Uterus (tissue), 3 donors: ENCODE measurements at regions not wholly inside any gene's neighbourhood (a gene's known extent, or its start where the extent isn't known, plus 50 kb on each side); places are given as distances from the start of the nearest gene placed in this dataset.
"Not testable (repeated sequence)": the region's sequence is repeated elsewhere in the genome, so short reads cannot be mapped to it uniquely, and the experiment has no call there.

Experiments
- DNase-seq, 2 donors: peaks; one replicate each; pipeline ENCODE4 v3.0.0-alpha.2; 2019 to 2020
- H3K27ac ChIP-seq, 2 donors: fragments of 200-600 bp; sonication (generic); 1 replicate in 1 of 2; 2 replicates in 1 of 2; pipeline ENCODE4 v1.5.1; 2016 to 2018
- H3K27me3 ChIP-seq, 2 donors: fragments of 200-600 bp; sonication (generic); one replicate each; pipeline ENCODE4 v1.5.1; 2018 to 2019; ENCODE audit warnings: control low read depth in 1 of 2
- H3K36me3 ChIP-seq, 2 donors: fragments of 200-600 bp; sonication (generic); one replicate each; pipeline ENCODE4 v1.5.1; 2019; ENCODE audit warnings: control low read depth in 1 of 2
- H3K4me1 ChIP-seq, 2 donors: fragments of 200-600 bp; sonication (generic); one replicate each; pipeline ENCODE4 v1.5.1; 2018 to 2019; ENCODE audit warnings: control low read depth in 1 of 2
- H3K4me3 ChIP-seq, 2 donors: fragments of 200-600 bp; sonication (generic); 1 replicate in 1 of 2; 2 replicates in 1 of 2; pipeline ENCODE4 v1.5.1; 2018 to 2019; ENCODE audit warnings: mild to moderate bottlenecking in 1 of 2
- H3K9me3 ChIP-seq, 2 donors: fragments of 200-600 bp; sonication (generic); one replicate each; pipeline ENCODE4 v1.5.1; 2019; ENCODE audit warnings: control low read depth in 1 of 2
- CTCF ChIP-seq, 4 experiments: fragments of 200-600 bp in 2 of 4; fragments of 450-650 bp in 2 of 4; sonication (generic) in 2 of 4; IDR thresholded peaks; one replicate each; pipeline ENCODE4 v1.5.1; 2016 to 2019; ENCODE audit warnings: antibody characterized with exemption in 4 of 4, mild to moderate bottlenecking in 2 of 4, moderate library complexity in 1 of 4
- POLR2A ChIP-seq, 2 donors: fragments of 450-650 bp; IDR thresholded peaks; one replicate each; pipeline ENCODE4 v1.6.1; 2016; ENCODE audit warnings: antibody characterized with exemption in 2 of 2, mild to moderate bottlenecking in 1 of 2, moderate library complexity in 1 of 2
- intact Hi-C: fragments of 100-400 bp; cut with DNase I; formaldehyde crosslinking; loops from one replicate; pipeline ENCODE4 v1.15.1; 2023; ENCODE audit warnings: low total_unique reads
- donor health status: DM: yes; HTN: yes; CAD: no.

GRCh38 chr4:19214591-19215186 is 1037.0 kb upstream of the SLIT2 start:
- no peaks in the 10 kb centered on the region for H3K36me3 ChIP-seq
- no peaks in the 10 kb centered on the region for H3K4me1 ChIP-seq
- intact Hi-C loops, result no loop called here
- H3K27ac ChIP-seq, result no peak overlapping the region
- no peak for DNase-seq
- TF ChIP-seq POLR2A (IDR thresholded peaks at IDR 0.05), result no peak
- no peak for TF ChIP-seq CTCF (IDR thresholded peaks at IDR 0.05)
- H3K9me3 ChIP-seq, result no peaks in the 10 kb centered on the region
- no peaks in the 10 kb centered on the region for H3K27me3 ChIP-seq
- H3K4me3 ChIP-seq, result no peak overlapping the region

GRCh38 chr4:19213388-19213787 is 1038.3 kb upstream of the SLIT2 start:
- intact Hi-C loops, result no loop called here
- TF ChIP-seq POLR2A (IDR thresholded peaks at IDR 0.05) (no peak), CTCF (IDR thresholded peaks at IDR 0.05) (no peak)

GRCh38 chr4:19205853-19206252 is 1045.9 kb upstream of the SLIT2 start:
- intact Hi-C loops, result no loop called here
- no peak for DNase-seq
- TF ChIP-seq POLR2A (IDR thresholded peaks at IDR 0.05), result no peak
- TF ChIP-seq CTCF (IDR thresholded peaks at IDR 0.05), result no peak
- Histone ChIP-seq H3K27ac (no peak overlapping the region), H3K4me3 (no peak overlapping the region), H3K9me3 (no peaks in the 10 kb centered on the region), H3K27me3 (no peaks in the 10 kb centered on the region), H3K36me3 (no peaks in the 10 kb centered on the region), H3K4me1 (no peaks in the 10 kb centered on the region)

More at GRCh38 chr4:19213388-19213787, 1038.3 kb upstream of the SLIT2 start:
- Histone ChIP-seq H3K36me3 (no peaks in the 10 kb centered on the region), H3K27me3 (no peaks in the 10 kb centered on the region), H3K4me3 (no peak overlapping the region), H3K4me1 (no peaks in the 10 kb centered on the region), H3K27ac (no peak overlapping the region), H3K9me3 (no peaks in the 10 kb centered on the region)
- no peak for DNase-seq

GRCh38 chr4:19197838-19198237 is 1053.9 kb upstream of the SLIT2 start:
- H3K27ac ChIP-seq, H3K27me3 ChIP-seq, H3K9me3 ChIP-seq, DNase-seq, intact Hi-C loops, H3K4me3 ChIP-seq, H3K36me3 ChIP-seq, H3K4me1 ChIP-seq: not testable (repeated sequence)

GRCh38 chr4:19195696-19196095 is 1056.0 kb upstream of the SLIT2 start:
- H3K27ac ChIP-seq, result no peak overlapping the region
- no peak for TF ChIP-seq CTCF (IDR thresholded peaks at IDR 0.05)
- no peak for TF ChIP-seq POLR2A (IDR thresholded peaks at IDR 0.05)
- no peak for DNase-seq
- no peaks in the 10 kb centered on the region for H3K27me3 ChIP-seq
- H3K36me3 ChIP-seq, result no peaks in the 10 kb centered on the region
- H3K9me3 ChIP-seq, result no peaks in the 10 kb centered on the region
- intact Hi-C loops, result no loop called here
- H3K4me3 ChIP-seq, result no peak overlapping the region
- no peaks in the 10 kb centered on the region for H3K4me1 ChIP-seq

- no peaks in the 10 kb centered on the region for H3K4me1 ChIP-seq
- intact Hi-C loops, result no loop called here
- no peak overlapping the region for H3K4me3 ChIP-seq
- no peaks in the 10 kb centered on the region for H3K9me3 ChIP-seq
- no peaks in the 10 kb centered on the region for H3K36me3 ChIP-seq
- H3K27me3 ChIP-seq, result no peaks in the 10 kb centered on the region
- H3K27ac ChIP-seq, result no peak overlapping the region
- no peak for DNase-seq
- no peak for TF ChIP-seq CTCF (IDR thresholded peaks at IDR 0.05)
- no peak for TF ChIP-seq POLR2A (IDR thresholded peaks at IDR 0.05)
These were observed 1057.0 kb upstream of the SLIT2 start for GRCh38 chr4:19194672-19195071.
